GM23338 (cell line): ENCODE measurements at regions not wholly inside any gene's neighbourhood (a gene's known extent, or its start where the extent isn't known, plus 50 kb on each side); places are given as distances from the start of the nearest gene placed in this dataset.

Experiments used
- ATAC-seq: fragments of 200-7000 bp; cut with Tn5 transposase; 3 replicates; pipeline ENCODE4 v1.9.1; 2020
- DNase-seq: peaks from one replicate; pipeline ENCODE4 v3.0.0-alpha.2; 2015; ENCODE audit warnings: low spot score
- H2AFZ ChIP-seq: fragments of 200-600 bp; sonication (generic); 2 replicates; pipeline ENCODE4 v1.8.0; 2016; ENCODE audit warnings: antibody characterized with exemption, mild to moderate bottlenecking, moderate library complexity
- H3F3A ChIP-seq: fragments of 200-600 bp; sonication (generic); replicated peaks from 2 replicates; pipeline ENCODE4 v1.8.0; 2017; ENCODE audit warnings: antibody characterized with exemption, mixed run types, low read depth
- H3K27ac ChIP-seq: fragments of 200-600 bp; sonication (generic); 2 replicates; pipeline ENCODE4 v1.6.1; 2016; ENCODE audit warnings: low read depth
- H3K27me3 ChIP-seq: fragments of 200-600 bp; sonication (generic); 2 replicates; pipeline ENCODE4 v1.8.0; 2016; ENCODE audit warnings: mild to moderate bottlenecking, mixed run types, moderate library complexity; ENCODE audit not compliant: insufficient read depth
- H3K36me3 ChIP-seq: fragments of 200-600 bp; sonication (generic); 2 replicates; pipeline ENCODE4 v1.8.0; 2016; ENCODE audit warnings: mild to moderate bottlenecking; ENCODE audit not compliant: insufficient read depth
- H3K4me1 ChIP-seq: fragments of 200-600 bp; sonication (generic); 2 replicates; pipeline ENCODE4 v1.8.0; 2016; ENCODE audit warnings: mild to moderate bottlenecking, moderate library complexity; ENCODE audit not compliant: insufficient read depth
- H3K4me2 ChIP-seq: fragments of 200-600 bp; sonication (generic); 2 replicates; pipeline ENCODE4 v1.7.1; 2017; ENCODE audit warnings: mixed run types
- H3K4me3 ChIP-seq: fragments of 200-600 bp; sonication (generic); 2 replicates; pipeline ENCODE4 v1.6.1; 2016; ENCODE audit warnings: mixed run types
- H3K79me2 ChIP-seq: fragments of 200-600 bp; sonication (generic); replicated peaks from 2 replicates; pipeline ENCODE4 v1.8.0; 2017; ENCODE audit warnings: mild to moderate bottlenecking; ENCODE audit not compliant: insufficient read depth
- H3K9me2 ChIP-seq: fragments of 200-600 bp; sonication (generic); 2 replicates; pipeline ENCODE4 v1.8.0; 2017; ENCODE audit not compliant: insufficient read depth
- H4K20me1 ChIP-seq: fragments of 200-600 bp; sonication (generic); replicated peaks from 2 replicates; pipeline ENCODE4 v1.8.0; 2017; ENCODE audit warnings: mild to moderate bottlenecking; ENCODE audit not compliant: insufficient read depth
- H3K27ac Mint-ChIP-seq: 2 replicates; pipeline ENCODE4 v1.8.0; 2020; ENCODE audit warnings: inconsistent platforms, mild to moderate bottlenecking, moderate library complexity, mixed read lengths
- H3K27me3 Mint-ChIP-seq: 3 replicates; pipeline ENCODE4 v1.8.0; 2022; ENCODE audit warnings: low read depth, mild to moderate bottlenecking, moderate library complexity, mixed read lengths, inconsistent platforms; ENCODE audit not compliant: insufficient read depth, poor library complexity
- H3K36me3 Mint-ChIP-seq: 3 replicates; pipeline ENCODE4 v1.8.0; 2021; ENCODE audit warnings: low read depth, mild to moderate bottlenecking, inconsistent platforms, moderate library complexity, mixed read lengths
- H3K4me1 Mint-ChIP-seq: 3 replicates; pipeline ENCODE4 v1.8.0; 2020; ENCODE audit warnings: mild to moderate bottlenecking, inconsistent platforms, mixed read lengths
- H3K4me3 Mint-ChIP-seq: 3 replicates; pipeline ENCODE4 v1.8.0; 2021; ENCODE audit warnings: moderate library complexity, mild to moderate bottlenecking, inconsistent platforms, mixed read lengths
- H3K9me3 Mint-ChIP-seq: 3 replicates; pipeline ENCODE4 v1.8.0; 2020; ENCODE audit warnings: moderate library complexity, mild to moderate bottlenecking, inconsistent platforms, mixed read lengths
- CREB1 ChIP-seq: fragments of 250-450 bp; sonication (Bioruptor Pico); IDR thresholded peaks from 2 replicates; pipeline ENCODE4 v1.5.0; 2020; ENCODE audit warnings: low read depth, mild to moderate bottlenecking, moderate library complexity
- EZH2phosphoT487 ChIP-seq: fragments of 200-600 bp; sonication (generic); IDR thresholded peaks from one replicate; pipeline ENCODE4 v1.8.1; 2018; ENCODE audit warnings: antibody characterized with exemption; ENCODE audit not compliant: unreplicated experiment
- JUNB ChIP-seq: IDR thresholded peaks from one replicate; pipeline ENCODE4 v1.6.1; 2016; ENCODE audit warnings: antibody characterized with exemption; ENCODE audit not compliant: unreplicated experiment
- NANOG ChIP-seq: IDR thresholded peaks from 2 replicates; pipeline ENCODE4 v1.6.1; 2016; ENCODE audit warnings: antibody characterized with exemption, borderline replicate concordance
- ZNF114 ChIP-seq: fragments of 250-450 bp; sonication (Bioruptor Pico); IDR thresholded peaks from 2 replicates; pipeline ENCODE4 v1.5.0; 2020; ENCODE audit warnings: mild to moderate bottlenecking, moderate library complexity
- ZNF331 ChIP-seq: fragments of 250-450 bp; sonication (Bioruptor Pico); IDR thresholded peaks from 2 replicates; pipeline ENCODE4 v1.5.0; 2020; ENCODE audit warnings: low read depth, mild to moderate bottlenecking, moderate library complexity
- TF ChIP-seq, protein P1 (sequence below): IDR thresholded peaks from one replicate; pipeline ENCODE4 v1.6.1; 2018; ENCODE audit warnings: antibody characterized with exemption; ENCODE audit not compliant: unreplicated experiment
- TF ChIP-seq, protein P2 (sequence below), 2 experiments: fragments of 200-600 bp in 1 of 2; sonication (generic) in 1 of 2; conservative IDR thresholded peaks; 2 replicates each; pipeline versions ENCODE4 v1.5.1 to v1.6.1; 2016 to 2017; ENCODE audit warnings: antibody characterized with exemption in 2 of 2, low read depth in 2 of 2, mild to moderate bottlenecking in 2 of 2, moderate library complexity in 1 of 2
- TF ChIP-seq, protein P3 (sequence below): fragments of 250-450 bp; sonication (Bioruptor Pico); IDR thresholded peaks from 2 replicates; pipeline ENCODE4 v1.5.0; 2020; ENCODE audit warnings: mild to moderate bottlenecking, moderate library complexity

GRCh38 chr6:40841721-40842120 lies 197.3 kb downstream of the UNC5CL start:
- ATAC-seq, result no peak
- TF ChIP-seq, protein P1, sequence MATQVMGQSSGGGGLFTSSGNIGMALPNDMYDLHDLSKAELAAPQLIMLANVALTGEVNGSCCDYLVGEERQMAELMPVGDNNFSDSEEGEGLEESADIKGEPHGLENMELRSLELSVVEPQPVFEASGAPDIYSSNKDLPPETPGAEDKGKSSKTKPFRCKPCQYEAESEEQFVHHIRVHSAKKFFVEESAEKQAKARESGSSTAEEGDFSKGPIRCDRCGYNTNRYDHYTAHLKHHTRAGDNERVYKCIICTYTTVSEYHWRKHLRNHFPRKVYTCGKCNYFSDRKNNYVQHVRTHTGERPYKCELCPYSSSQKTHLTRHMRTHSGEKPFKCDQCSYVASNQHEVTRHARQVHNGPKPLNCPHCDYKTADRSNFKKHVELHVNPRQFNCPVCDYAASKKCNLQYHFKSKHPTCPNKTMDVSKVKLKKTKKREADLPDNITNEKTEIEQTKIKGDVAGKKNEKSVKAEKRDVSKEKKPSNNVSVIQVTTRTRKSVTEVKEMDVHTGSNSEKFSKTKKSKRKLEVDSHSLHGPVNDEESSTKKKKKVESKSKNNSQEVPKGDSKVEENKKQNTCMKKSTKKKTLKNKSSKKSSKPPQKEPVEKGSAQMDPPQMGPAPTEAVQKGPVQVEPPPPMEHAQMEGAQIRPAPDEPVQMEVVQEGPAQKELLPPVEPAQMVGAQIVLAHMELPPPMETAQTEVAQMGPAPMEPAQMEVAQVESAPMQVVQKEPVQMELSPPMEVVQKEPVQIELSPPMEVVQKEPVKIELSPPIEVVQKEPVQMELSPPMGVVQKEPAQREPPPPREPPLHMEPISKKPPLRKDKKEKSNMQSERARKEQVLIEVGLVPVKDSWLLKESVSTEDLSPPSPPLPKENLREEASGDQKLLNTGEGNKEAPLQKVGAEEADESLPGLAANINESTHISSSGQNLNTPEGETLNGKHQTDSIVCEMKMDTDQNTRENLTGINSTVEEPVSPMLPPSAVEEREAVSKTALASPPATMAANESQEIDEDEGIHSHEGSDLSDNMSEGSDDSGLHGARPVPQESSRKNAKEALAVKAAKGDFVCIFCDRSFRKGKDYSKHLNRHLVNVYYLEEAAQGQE, result no peak
- TF ChIP-seq CREB1 (CRISPR knock-in tag), result no peak
- no peak for TF ChIP-seq ZNF114 (CRISPR knock-in tag)
- no peak for TF ChIP-seq ZNF331 (CRISPR knock-in tag)
- TF ChIP-seq, protein P2, sequence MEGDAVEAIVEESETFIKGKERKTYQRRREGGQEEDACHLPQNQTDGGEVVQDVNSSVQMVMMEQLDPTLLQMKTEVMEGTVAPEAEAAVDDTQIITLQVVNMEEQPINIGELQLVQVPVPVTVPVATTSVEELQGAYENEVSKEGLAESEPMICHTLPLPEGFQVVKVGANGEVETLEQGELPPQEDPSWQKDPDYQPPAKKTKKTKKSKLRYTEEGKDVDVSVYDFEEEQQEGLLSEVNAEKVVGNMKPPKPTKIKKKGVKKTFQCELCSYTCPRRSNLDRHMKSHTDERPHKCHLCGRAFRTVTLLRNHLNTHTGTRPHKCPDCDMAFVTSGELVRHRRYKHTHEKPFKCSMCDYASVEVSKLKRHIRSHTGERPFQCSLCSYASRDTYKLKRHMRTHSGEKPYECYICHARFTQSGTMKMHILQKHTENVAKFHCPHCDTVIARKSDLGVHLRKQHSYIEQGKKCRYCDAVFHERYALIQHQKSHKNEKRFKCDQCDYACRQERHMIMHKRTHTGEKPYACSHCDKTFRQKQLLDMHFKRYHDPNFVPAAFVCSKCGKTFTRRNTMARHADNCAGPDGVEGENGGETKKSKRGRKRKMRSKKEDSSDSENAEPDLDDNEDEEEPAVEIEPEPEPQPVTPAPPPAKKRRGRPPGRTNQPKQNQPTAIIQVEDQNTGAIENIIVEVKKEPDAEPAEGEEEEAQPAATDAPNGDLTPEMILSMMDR (conservative IDR thresholded peaks at IDR 0.05; ENCODE audit: low read depth in 2 of 2), result no peak
- TF ChIP-seq EZH2phosphoT487, result no peak
- TF ChIP-seq, protein P3, sequence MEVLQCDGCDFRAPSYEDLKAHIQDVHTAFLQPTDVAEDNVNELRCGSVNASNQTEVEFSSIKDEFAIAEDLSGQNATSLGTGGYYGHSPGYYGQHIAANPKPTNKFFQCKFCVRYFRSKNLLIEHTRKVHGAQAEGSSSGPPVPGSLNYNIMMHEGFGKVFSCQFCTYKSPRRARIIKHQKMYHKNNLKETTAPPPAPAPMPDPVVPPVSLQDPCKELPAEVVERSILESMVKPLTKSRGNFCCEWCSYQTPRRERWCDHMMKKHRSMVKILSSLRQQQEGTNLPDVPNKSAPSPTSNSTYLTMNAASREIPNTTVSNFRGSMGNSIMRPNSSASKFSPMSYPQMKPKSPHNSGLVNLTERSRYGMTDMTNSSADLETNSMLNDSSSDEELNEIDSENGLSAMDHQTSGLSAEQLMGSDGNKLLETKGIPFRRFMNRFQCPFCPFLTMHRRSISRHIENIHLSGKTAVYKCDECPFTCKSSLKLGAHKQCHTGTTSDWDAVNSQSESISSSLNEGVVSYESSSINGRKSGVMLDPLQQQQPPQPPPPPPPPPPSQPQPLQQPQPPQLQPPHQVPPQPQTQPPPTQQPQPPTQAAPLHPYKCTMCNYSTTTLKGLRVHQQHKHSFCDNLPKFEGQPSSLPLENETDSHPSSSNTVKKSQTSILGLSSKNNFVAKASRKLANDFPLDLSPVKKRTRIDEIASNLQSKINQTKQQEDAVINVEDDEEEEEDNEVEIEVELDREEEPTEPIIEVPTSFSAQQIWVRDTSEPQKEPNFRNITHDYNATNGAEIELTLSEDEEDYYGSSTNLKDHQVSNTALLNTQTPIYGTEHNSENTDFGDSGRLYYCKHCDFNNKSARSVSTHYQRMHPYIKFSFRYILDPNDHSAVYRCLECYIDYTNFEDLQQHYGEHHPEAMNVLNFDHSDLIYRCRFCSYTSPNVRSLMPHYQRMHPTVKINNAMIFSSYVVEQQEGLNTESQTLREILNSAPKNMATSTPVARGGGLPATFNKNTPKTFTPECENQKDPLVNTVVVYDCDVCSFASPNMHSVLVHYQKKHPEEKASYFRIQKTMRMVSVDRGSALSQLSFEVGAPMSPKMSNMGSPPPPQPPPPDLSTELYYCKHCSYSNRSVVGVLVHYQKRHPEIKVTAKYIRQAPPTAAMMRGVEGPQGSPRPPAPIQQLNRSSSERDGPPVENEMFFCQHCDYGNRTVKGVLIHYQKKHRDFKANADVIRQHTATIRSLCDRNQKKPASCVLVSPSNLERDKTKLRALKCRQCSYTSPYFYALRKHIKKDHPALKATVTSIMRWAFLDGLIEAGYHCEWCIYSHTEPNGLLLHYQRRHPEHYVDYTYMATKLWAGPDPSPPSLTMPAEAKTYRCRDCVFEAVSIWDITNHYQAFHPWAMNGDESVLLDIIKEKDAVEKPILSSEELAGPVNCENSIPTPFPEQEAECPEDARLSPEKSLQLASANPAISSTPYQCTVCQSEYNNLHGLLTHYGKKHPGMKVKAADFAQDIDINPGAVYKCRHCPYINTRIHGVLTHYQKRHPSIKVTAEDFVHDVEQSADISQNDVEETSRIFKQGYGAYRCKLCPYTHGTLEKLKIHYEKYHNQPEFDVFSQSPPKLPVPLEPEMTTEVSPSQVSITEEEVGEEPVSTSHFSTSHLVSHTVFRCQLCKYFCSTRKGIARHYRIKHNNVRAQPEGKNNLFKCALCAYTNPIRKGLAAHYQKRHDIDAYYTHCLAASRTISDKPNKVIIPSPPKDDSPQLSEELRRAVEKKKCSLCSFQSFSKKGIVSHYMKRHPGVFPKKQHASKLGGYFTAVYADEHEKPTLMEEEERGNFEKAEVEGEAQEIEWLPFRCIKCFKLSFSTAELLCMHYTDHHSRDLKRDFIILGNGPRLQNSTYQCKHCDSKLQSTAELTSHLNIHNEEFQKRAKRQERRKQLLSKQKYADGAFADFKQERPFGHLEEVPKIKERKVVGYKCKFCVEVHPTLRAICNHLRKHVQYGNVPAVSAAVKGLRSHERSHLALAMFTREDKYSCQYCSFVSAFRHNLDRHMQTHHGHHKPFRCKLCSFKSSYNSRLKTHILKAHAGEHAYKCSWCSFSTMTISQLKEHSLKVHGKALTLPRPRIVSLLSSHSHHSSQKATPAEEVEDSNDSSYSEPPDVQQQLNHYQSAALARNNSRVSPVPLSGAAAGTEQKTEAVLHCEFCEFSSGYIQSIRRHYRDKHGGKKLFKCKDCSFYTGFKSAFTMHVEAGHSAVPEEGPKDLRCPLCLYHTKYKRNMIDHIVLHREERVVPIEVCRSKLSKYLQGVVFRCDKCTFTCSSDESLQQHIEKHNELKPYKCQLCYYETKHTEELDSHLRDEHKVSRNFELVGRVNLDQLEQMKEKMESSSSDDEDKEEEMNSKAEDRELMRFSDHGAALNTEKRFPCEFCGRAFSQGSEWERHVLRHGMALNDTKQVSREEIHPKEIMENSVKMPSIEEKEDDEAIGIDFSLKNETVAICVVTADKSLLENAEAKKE (CRISPR knock-in tag), result no peak
- no peak for TF ChIP-seq JUNB
- no peak for TF ChIP-seq NANOG
- no peaks in the 10 kb centered on the region for H3K4me1 ChIP-seq
- no peak overlapping the region for H3K4me3 ChIP-seq
- no peaks in the 10 kb centered on the region for H3K36me3 ChIP-seq
- H3K79me2 ChIP-seq, result no peaks in the 10 kb centered on the region
- no peaks in the 10 kb centered on the region for H3K27me3 ChIP-seq
- no peaks in the 10 kb centered on the region; the same call in 1 of the 2 replicates for H3K9me2 ChIP-seq
- peaks cover 22% of the 10 kb centered on the region; the same call in 2 of the 3 replicates for H3K4me1 Mint-ChIP-seq
- H3K27ac ChIP-seq, result no peak overlapping the region
- H3K4me2 ChIP-seq, result no peak overlapping the region
- no peaks in the 10 kb centered on the region for H3F3A ChIP-seq
- no peak for DNase-seq
- no peak overlapping the region for H3K4me3 Mint-ChIP-seq
- no peaks in the 10 kb centered on the region for H3K36me3 Mint-ChIP-seq
- peaks cover 2% of the 10 kb centered on the region for H3K27me3 Mint-ChIP-seq
- no peak overlapping the region for H2AFZ ChIP-seq
- H3K27ac Mint-ChIP-seq, result no peak overlapping the region
- H3K9me3 Mint-ChIP-seq, result no peaks in the 10 kb centered on the region
- H4K20me1 ChIP-seq, result no peaks in the 10 kb centered on the region
